Activated T-cell treated with anti-CD3 and anti-CD28 coated beads, Interleukin-2, amount 50 U/mL, for 4 hours (primary cell): ENCODE measurements at regions not wholly inside any gene's neighbourhood (a gene's known extent, or its start where the extent isn't known, plus 50 kb on each side); places are given as distances from the start of the nearest gene placed in this dataset.
"Not testable (repeated sequence)": the region's sequence is repeated elsewhere in the genome, so short reads cannot be mapped to it uniquely, and the experiment has no call there.

Experiments
- ATAC-seq, 2 donors: fragments of 200-7000 bp; cut with Tn5 transposase; one replicate each; pipeline ENCODE4 v1.10.0; 2021
- DNase-seq: peaks from one replicate; pipeline ENCODE4 v3.0.0-alpha.2; 2020
- H3K27me3 Mint-ChIP-seq: one replicate; pipeline ENCODE4 v1.8.0; 2021; ENCODE audit warnings: low read depth, mixed read lengths
- H3K36me3 Mint-ChIP-seq: one replicate; pipeline ENCODE4 v1.8.0; 2022; ENCODE audit warnings: mixed read lengths; ENCODE audit not compliant: insufficient read depth
- H3K4me1 Mint-ChIP-seq: one replicate; pipeline ENCODE4 v1.8.0; 2021; ENCODE audit warnings: low read depth, mixed read lengths
- H3K4me3 Mint-ChIP-seq: one replicate; pipeline ENCODE4 v1.8.0; 2021; ENCODE audit warnings: mild to moderate bottlenecking, moderate library complexity, mixed read lengths
- H3K9me3 Mint-ChIP-seq: one replicate; pipeline ENCODE4 v1.8.0; 2021; ENCODE audit warnings: mixed read lengths

DNA sequence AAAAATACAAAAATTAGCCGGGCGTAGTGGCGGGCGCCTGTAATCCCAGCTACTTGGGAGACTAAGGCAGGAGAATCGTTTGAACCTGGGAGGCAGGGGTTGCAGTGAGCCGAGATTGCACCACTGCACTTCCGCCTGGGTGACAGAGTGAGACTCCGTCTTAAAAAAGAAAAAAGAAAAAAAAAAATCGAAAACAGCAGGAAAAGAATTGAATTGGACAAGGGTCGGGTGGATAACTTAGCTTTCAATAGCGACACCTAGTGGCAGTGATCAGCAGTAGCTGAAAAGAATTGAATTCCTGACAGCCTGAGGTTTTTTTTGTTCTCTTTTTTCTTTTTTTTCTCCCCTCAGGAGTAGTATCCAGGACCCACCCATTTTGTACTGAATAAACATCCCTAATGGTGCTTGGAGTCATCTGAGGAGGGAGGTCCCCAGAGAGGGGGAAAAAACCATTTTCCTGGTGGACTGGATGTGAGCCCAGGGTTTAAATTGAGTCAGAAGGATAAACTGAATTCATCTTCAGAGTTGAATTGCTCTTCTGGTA is 55.1 kb downstream of the CYCS start:
- H3K4me3 Mint-ChIP-seq = no peak overlapping the region
- H3K9me3 Mint-ChIP-seq = no peaks in the 10 kb centered on the region
- H3K36me3 Mint-ChIP-seq = no peaks in the 10 kb centered on the region
- ATAC-seq (peak; percentile 43 to 46), DNase-seq (peak; percentile 40)
- no peaks in the 10 kb centered on the region for H3K27me3 Mint-ChIP-seq
- peaks cover 3% of the 10 kb centered on the region for H3K4me1 Mint-ChIP-seq

DNA sequence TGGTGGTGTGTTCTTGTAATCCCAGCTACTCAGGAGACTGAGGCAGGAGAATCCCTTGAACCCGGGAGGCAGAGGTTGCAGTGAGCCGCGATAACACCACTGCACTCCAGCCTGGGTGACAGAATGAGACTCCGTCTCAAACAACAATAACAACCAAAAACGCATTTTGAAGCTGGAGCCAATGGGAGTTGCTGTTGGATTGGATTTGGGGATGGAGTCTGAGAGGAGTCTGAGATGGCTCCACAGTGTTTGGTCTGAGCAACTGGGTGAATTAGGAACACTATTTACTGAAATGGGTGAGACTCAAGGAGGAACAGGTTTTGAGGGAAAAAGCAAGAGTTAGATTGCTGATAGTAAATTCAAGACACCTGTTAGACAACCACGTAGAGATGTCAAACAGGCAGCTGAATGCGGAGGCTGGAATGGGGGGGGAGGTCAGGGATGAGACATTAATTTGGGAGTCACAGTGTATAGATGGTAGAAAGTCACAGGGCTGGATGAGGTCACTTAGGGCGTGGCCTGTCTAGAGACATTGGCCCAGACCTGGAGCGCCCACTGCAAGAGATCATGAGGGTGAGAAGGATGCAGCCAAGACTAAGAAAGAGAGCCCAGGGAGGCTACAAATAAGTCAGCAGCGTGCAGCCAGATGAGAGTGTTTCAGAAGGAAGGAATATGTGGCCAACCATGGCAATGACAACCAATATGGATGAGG is 56.4 kb downstream of the CYCS start:
- no peaks in the 10 kb centered on the region for H3K27me3 Mint-ChIP-seq
- ATAC-seq = peak in 1 of 2 donors; percentile 32
- H3K4me1 Mint-ChIP-seq = peaks cover 3% of the 10 kb centered on the region

GRCh38 chr7:25067726-25068501 is 57.1 kb downstream of the CYCS start:
- ATAC-seq (no peak), DNase-seq (no peak)
- H3K4me3 Mint-ChIP-seq = no peak overlapping the region
- H3K9me3 Mint-ChIP-seq = no peaks in the 10 kb centered on the region
- H3K27me3 Mint-ChIP-seq = peaks cover under 1% of the 10 kb centered on the region
- no peaks in the 10 kb centered on the region for H3K36me3 Mint-ChIP-seq
- peaks cover 3% of the 10 kb centered on the region for H3K4me1 Mint-ChIP-seq

More for the DNA sequence above, 56.4 kb downstream of the CYCS start:
- Mint-ChIP-seq H3K4me3 (no peak overlapping the region), H3K9me3 (no peaks in the 10 kb centered on the region), H3K36me3 (no peaks in the 10 kb centered on the region)
- DNase-seq = no peak

- peak; percentile 53 to 74 for ATAC-seq
- H3K4me3 Mint-ChIP-seq = no peak overlapping the region
- no peak for DNase-seq
- H3K9me3 Mint-ChIP-seq = no peaks in the 10 kb centered on the region
- peaks cover 2% of the 10 kb centered on the region for H3K27me3 Mint-ChIP-seq
- H3K4me1 Mint-ChIP-seq = peaks cover 3% of the 10 kb centered on the region
- H3K36me3 Mint-ChIP-seq = no peaks in the 10 kb centered on the region
Observed at GRCh38 chr7:25066253-25066652, 58.8 kb downstream of the CYCS start.

GRCh38 chr7:25062380-25062779 is 62.7 kb downstream of the CYCS start:
- no peak for DNase-seq
- H3K36me3 Mint-ChIP-seq = no peaks in the 10 kb centered on the region
- no peak for ATAC-seq
- no peaks in the 10 kb centered on the region for H3K9me3 Mint-ChIP-seq
- no peaks in the 10 kb centered on the region for H3K4me1 Mint-ChIP-seq
- H3K4me3 Mint-ChIP-seq = no peak overlapping the region
- peaks cover 2% of the 10 kb centered on the region for H3K27me3 Mint-ChIP-seq

DNA sequence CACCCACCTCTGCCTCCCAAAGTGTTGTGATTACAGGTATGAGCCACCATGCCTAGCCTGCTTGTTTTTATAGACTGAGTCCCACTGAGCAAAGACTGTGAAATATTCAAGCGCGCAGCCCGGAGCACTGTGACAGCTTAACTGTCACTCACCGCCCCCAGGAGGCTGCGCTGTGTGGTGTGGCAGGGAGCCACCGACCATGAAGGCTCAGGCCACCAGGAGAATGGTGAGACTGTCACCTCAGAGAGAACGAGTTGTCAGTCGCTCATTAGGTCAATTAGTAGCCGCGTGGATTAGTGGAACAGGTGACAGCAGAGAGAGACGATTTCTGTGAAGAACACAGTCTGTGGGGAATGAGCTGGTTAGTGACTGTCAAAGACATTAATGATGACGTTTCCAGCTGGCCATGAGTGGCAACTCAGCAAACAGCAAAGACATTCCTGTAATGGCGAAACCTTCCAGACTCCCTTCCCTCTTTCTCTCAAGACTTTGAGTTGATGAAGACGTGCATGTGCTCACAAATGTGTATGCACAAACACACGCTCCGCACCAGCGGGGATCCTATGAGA is 64.5 kb downstream of the CYCS start:
- no peaks in the 10 kb centered on the region for H3K9me3 Mint-ChIP-seq
- ATAC-seq (no peak), DNase-seq (no peak)
- H3K27me3 Mint-ChIP-seq = peaks cover 2% of the 10 kb centered on the region
- no peaks in the 10 kb centered on the region for H3K36me3 Mint-ChIP-seq
- H3K4me3 Mint-ChIP-seq = no peak overlapping the region
- no peaks in the 10 kb centered on the region for H3K4me1 Mint-ChIP-seq

DNA sequence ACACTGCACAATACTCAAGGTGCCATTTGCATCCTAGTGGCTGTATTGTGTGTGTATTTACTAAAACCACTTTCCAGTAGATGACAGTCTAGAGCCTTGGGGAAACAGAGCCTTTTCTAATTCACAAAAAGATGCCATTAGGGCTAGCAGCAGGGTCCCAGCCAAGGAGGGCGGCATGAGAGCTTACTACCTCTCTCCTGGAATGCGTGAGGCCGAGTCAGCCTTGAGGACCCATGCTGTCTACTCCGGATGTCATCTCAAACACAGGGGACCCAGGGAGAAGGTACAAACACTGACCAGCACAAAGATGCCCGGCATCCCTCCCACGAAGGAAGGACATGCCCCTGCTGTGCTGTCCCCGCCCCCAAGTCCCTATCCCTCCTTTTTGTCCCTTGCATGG is 65.5 kb downstream of the CYCS start:
- Mint-ChIP-seq H3K36me3 (no peaks in the 10 kb centered on the region), H3K4me1 (no peaks in the 10 kb centered on the region), H3K9me3 (no peaks in the 10 kb centered on the region), H3K4me3 (no peak overlapping the region), H3K27me3 (peaks cover 6% of the 10 kb centered on the region)
- no peak for ATAC-seq
- no peak for DNase-seq

DNA sequence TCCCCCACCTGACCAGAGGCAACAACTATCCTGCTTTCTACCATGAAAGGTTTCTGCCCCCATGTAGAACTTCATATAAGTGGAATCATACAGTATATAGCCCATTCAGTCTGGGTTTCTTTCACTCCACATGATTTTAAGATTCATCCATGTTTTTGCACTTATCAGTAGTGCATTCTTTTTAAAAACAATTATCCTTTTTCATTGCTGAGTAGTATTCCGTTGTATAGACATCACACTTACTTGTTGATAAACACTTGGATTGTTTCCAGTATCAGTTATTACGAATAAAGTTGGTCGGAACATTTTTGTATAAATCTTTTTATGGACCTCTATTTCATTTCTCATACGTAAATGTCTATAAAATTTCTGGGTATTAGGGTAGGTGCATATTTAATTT is 68.7 kb downstream of the CYCS start:
- H3K9me3 Mint-ChIP-seq = no peaks in the 10 kb centered on the region
- ATAC-seq = no peak
- H3K4me3 Mint-ChIP-seq = no peak overlapping the region

DNA sequence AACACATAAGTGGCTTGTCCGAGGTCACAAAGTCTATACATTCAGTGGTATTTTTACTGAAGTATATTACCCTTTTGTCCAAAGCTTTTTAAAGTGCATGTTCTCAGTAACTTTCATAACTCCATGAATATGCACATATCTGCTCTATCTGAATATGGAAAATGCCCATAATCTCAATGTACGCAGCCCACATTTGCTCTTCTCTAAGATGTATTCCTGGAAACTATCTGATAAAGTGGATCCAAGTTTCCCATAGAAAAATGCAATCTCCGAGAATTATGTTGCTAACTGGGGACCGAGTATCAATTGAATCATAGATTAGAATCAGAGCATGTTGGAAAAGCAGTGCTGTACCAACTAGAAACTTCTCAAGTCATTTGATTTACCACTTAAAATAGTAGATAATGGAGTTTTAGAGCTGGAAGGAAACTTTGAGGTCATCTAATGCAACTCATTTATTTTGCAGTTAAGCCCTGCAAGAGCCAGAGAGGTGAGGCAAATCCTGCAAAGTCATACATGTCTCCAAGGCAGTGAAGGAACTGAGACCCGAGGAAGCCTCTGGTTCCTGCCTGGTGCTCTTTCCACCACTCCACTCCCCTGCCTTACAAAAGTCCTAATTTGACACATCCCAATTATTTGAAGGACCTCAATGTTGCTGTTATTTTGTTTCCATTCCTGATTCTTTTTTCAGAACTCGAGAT is 69.4 kb downstream of the CYCS start:
- Mint-ChIP-seq H3K36me3 (no peaks in the 10 kb centered on the region), H3K9me3 (no peaks in the 10 kb centered on the region), H3K27me3 (peaks cover 3% of the 10 kb centered on the region), H3K4me3 (no peak overlapping the region), H3K4me1 (no peaks in the 10 kb centered on the region)
- ATAC-seq = no peak
- no peak for DNase-seq

More for the DNA sequence above, 68.7 kb downstream of the CYCS start:
- Mint-ChIP-seq H3K36me3 (no peaks in the 10 kb centered on the region), H3K27me3 (peaks cover 3% of the 10 kb centered on the region), H3K4me1 (no peaks in the 10 kb centered on the region)
- no peak for DNase-seq

DNA sequence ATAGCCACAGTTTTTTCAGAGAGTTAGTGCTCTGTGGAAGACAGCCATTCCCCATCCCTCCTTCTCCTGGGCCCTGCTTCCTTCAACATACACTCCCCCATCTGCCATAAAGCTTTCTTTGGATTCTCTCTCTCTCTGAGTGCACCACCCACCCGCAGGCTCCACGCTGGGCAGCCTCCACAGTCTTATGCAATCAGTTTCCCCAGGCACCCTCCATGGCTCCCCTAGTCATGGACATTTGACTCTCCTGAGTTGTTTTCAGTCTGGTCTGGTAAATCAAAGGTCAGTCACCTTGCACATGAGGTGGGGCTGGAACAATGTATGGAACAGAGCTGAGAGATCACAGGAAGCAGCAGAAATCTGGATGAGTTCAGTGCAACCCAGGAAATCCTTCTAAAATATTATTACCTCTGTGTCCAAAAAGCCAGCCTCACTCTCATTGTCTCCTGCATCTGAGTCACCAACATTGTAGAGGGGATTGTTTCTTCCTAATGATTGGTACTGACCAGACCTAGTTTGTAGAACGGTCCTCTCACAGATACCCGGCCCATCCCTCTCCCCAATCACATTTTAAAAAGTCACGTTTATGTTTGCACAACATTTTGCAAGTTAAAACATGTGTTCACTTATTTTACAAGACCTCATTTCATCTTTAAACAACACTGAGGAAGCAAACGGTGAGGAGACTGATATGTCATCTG is 70.1 kb downstream of the CYCS start:
- Mint-ChIP-seq H3K36me3 (no peaks in the 10 kb centered on the region), H3K4me1 (no peaks in the 10 kb centered on the region), H3K4me3 (no peak overlapping the region), H3K9me3 (no peaks in the 10 kb centered on the region), H3K27me3 (peaks cover 3% of the 10 kb centered on the region)
- no peak for DNase-seq
- no peak for ATAC-seq

DNA sequence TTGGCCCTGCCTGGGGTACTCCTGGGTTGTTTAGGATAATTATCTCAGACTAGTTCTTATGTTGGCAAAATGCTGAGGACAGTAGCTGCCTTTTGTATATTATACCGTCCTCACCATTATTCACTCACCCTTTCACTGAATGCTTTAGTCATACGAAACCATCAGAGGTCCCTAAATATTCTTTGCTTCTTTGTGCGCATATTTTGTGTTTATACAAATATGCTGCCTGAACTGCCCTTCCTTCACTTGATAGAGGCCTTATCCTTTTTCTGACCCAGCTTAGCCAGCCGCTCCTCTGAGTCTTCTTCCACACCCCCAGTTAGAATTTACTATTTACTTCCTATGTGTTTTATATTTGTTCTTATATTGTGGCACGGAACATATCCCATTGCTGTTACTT is 70.2 kb upstream of the OSBPL3 start:
- Mint-ChIP-seq H3K36me3 (no peaks in the 10 kb centered on the region), H3K4me3 (no peak overlapping the region), H3K27me3 (peaks cover 3% of the 10 kb centered on the region), H3K4me1 (no peaks in the 10 kb centered on the region), H3K9me3 (no peaks in the 10 kb centered on the region)
- ATAC-seq (no peak), DNase-seq (no peak)

GRCh38 chr7:25048444-25048834 is 68.5 kb upstream of the OSBPL3 start:
- no peak for ATAC-seq
- no peak for DNase-seq
- H3K4me1 Mint-ChIP-seq = no peaks in the 10 kb centered on the region

DNA sequence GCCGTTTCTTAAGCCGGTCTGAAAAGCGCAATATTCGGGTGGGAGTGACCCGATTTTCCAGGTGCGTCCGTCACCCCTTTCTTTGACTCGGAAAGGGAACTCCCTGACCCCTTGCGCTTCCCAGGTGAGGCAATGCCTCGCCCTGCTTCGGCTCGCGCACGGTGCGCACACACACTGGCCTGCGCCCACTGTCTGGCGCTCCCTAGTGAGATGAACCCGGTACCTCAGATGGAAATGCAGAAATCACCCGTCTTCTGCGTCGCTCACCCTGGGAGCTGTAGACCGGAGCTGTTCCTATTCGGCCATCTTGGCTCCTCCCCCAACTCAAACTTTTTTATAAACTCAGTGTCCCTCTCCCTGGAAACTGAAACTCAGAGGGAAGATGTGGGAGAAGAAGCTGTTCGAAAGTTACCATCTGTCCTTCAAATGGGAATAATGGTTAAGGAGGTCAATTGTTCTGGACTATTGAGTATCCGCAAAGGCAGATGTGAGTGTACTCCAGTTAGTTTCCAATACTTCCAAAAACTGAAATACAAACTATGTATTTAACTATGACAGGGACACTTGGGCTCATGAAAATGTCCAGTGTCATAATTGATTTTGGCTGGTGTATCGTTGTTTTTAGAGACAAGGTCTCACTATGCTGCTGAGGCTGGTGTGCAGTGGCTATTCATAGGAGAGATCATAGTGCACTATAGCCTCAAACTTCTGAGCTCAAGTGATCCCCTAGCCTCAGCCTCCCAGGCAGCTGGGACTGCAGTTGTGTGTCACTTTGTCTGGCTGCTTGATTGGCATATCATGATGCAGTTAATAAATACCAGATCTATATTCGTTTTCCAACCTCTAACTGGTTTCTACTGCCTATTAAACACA is 67.8 kb upstream of the OSBPL3 start:
- H3K27me3 Mint-ChIP-seq, DNase-seq, H3K4me3 Mint-ChIP-seq, H3K9me3 Mint-ChIP-seq, ATAC-seq, H3K4me1 Mint-ChIP-seq, H3K36me3 Mint-ChIP-seq: not testable (repeated sequence)

More at GRCh38 chr7:25048444-25048834, 68.5 kb upstream of the OSBPL3 start:
- Mint-ChIP-seq H3K4me3 (no peak overlapping the region), H3K9me3 (no peaks in the 10 kb centered on the region), H3K36me3 (no peaks in the 10 kb centered on the region), H3K27me3 (no peaks in the 10 kb centered on the region)
